IMR-90 (cell line): ENCODE measurements at regions not wholly inside any gene's neighbourhood (a gene's known extent, or its start where the extent isn't known, plus 50 kb on each side); places are given as distances from the start of the nearest gene placed in this dataset.

Source experiments
- ATAC-seq: fragments of 200-7000 bp; cut with Tn5 transposase; 2 replicates; pipeline ENCODE4 v1.9.1; 2020; ENCODE audit warnings: low read depth, mild to moderate bottlenecking, moderate library complexity
- BruUV-seq: library from RNA; stranded (reverse); fragments of 400-500 nt; replicated peaks from 2 replicates; lab custom pipeline; 2021; lab: Mats Ljungman, UMichigan
- CTCF ChIA-PET: fragments of 300-600 bp; formaldehyde crosslinking; extraction: SDS; loops from one replicate; lab custom pipeline; 2021; ENCODE audit warnings: antibody characterized with exemption; lab: Yijun Ruan, JAX
- POLR2A ChIA-PET: fragments of 300-600 bp; sonication (Branson Sonifier 250); formaldehyde crosslinking; loops from one replicate; lab custom pipeline; 2022; ENCODE audit warnings: antibody characterized with exemption; ENCODE audit not compliant: unreplicated experiment; lab: Charles Lee
- DNase-seq: peaks from one replicate; pipeline ENCODE4 v3.0.0; 2013
- H2AFZ ChIP-seq: replicated peaks from 2 replicates; pipeline ENCODE3; 2013; ENCODE audit warnings: low read length, mild to moderate bottlenecking; ENCODE audit not compliant: poor library complexity
- H2AK5ac ChIP-seq: 2 replicates; pipeline ENCODE4 v1.6.1; 2013; ENCODE audit warnings: low read depth, low read length, inconsistent platforms
- H2AK9ac ChIP-seq: replicated peaks from 2 replicates; pipeline ENCODE3; 2013; ENCODE audit warnings: mild to moderate bottlenecking, low read depth, low read length, moderate library complexity; ENCODE audit not compliant: poor library complexity
- H2BK120ac ChIP-seq: 2 replicates; pipeline ENCODE4 v1.6.1; 2013; ENCODE audit warnings: low read depth, low read length, inconsistent platforms
- H2BK15ac ChIP-seq: 3 replicates; pipeline ENCODE4 v1.6.1; 2013; ENCODE audit warnings: low read depth, low read length, inconsistent platforms
- H2BK20ac ChIP-seq: 2 replicates; pipeline ENCODE4 v1.6.1; 2013; ENCODE audit warnings: low read depth, mild to moderate bottlenecking, inconsistent platforms, low read length, moderate library complexity
- H2BK5ac ChIP-seq: 2 replicates; pipeline ENCODE4 v1.6.1; 2013; ENCODE audit warnings: mild to moderate bottlenecking, low read depth, low read length, inconsistent platforms; ENCODE audit not compliant: poor library complexity, severe bottlenecking
- H3K14ac ChIP-seq: replicated peaks from 2 replicates; pipeline ENCODE4 v1.6.1; 2013; ENCODE audit warnings: low read depth, low read length, inconsistent platforms
- H3K18ac ChIP-seq: 2 replicates; pipeline ENCODE4 v1.6.1; 2013; ENCODE audit warnings: low read depth, low read length, control low read depth
- H3K23ac ChIP-seq: 2 replicates; pipeline ENCODE4 v1.6.1; 2013; ENCODE audit warnings: low read depth, low read length, inconsistent platforms
- H3K27ac ChIP-seq: 2 replicates; pipeline ENCODE4 v1.5.1; 2013; ENCODE audit warnings: mild to moderate bottlenecking, control low read depth, low read length; ENCODE audit not compliant: insufficient read depth
- H3K27me3 ChIP-seq: 2 replicates; pipeline ENCODE4 v1.6.1; 2013; ENCODE audit warnings: low read length; ENCODE audit not compliant: control insufficient read depth, insufficient read depth
- H3K36me3 ChIP-seq: 2 replicates; pipeline ENCODE4 v1.6.1; 2013; ENCODE audit warnings: low read length, mixed read lengths; ENCODE audit not compliant: control insufficient read depth, insufficient read depth
- H3K4ac ChIP-seq: 2 replicates; pipeline ENCODE4 v1.6.1; 2013; ENCODE audit warnings: low read depth, low read length, inconsistent platforms
- H3K4me1 ChIP-seq: 2 replicates; pipeline ENCODE4 v1.6.1; 2013; ENCODE audit warnings: low read length, mixed read lengths; ENCODE audit not compliant: control insufficient read depth, insufficient read depth
- H3K4me2 ChIP-seq: 2 replicates; pipeline ENCODE4 v1.6.1; 2013; ENCODE audit warnings: low read depth, mild to moderate bottlenecking, control low read depth, low read length, moderate library complexity
- H3K4me3 ChIP-seq: 2 replicates; pipeline ENCODE4 v1.5.1; 2013; ENCODE audit warnings: low read depth, mild to moderate bottlenecking, control low read depth, low read length, moderate library complexity; ENCODE audit not compliant: insufficient read depth
- H3K56ac ChIP-seq: 2 replicates; pipeline ENCODE4 v1.6.1; 2013; ENCODE audit warnings: low read length, inconsistent platforms; ENCODE audit not compliant: insufficient read depth; ENCODE audit errors: extremely low read depth
- H3K79me1 ChIP-seq, 2 experiments: 2 replicates each; pipeline ENCODE4 v1.6.1; 2013; ENCODE audit warnings: low read length in 2 of 2, inconsistent platforms in 1 of 2, low read depth in 1 of 2
- H3K9ac ChIP-seq: 2 replicates; pipeline ENCODE4 v1.6.1; 2013; ENCODE audit warnings: low read depth, low read length, control low read depth
- H3K9me1 ChIP-seq: 2 replicates; pipeline ENCODE4 v1.6.1; 2013; ENCODE audit warnings: low read length, inconsistent platforms; ENCODE audit not compliant: insufficient read depth
- H3K9me3 ChIP-seq: 2 replicates; pipeline ENCODE4 v1.6.1; 2013; ENCODE audit warnings: low read length; ENCODE audit not compliant: control insufficient read depth, insufficient read depth
- H4K20me1 ChIP-seq: 2 replicates; pipeline ENCODE4 v1.6.1; 2013; ENCODE audit warnings: low read length, inconsistent platforms; ENCODE audit not compliant: insufficient read depth
- H4K5ac ChIP-seq: 2 replicates; pipeline ENCODE4 v1.6.1; 2013; ENCODE audit warnings: mild to moderate bottlenecking, low read depth, low read length, control low read depth
- H4K8ac ChIP-seq, 2 experiments: 2 replicates each; pipeline ENCODE4 v1.6.1; 2013; ENCODE audit warnings: low read depth in 2 of 2, low read length in 2 of 2, control low read depth in 1 of 2, inconsistent platforms in 1 of 2
- H4K91ac ChIP-seq: 2 replicates; pipeline ENCODE4 v1.6.1; 2013; ENCODE audit warnings: low read depth, low read length, inconsistent platforms; ENCODE audit not compliant: insufficient read depth
- BHLHE40 ChIP-seq: fragments of 150-350 bp; IDR thresholded peaks from 2 replicates; pipeline ENCODE4 v1.6.1; 2016; ENCODE audit warnings: mild to moderate bottlenecking, low read depth, low read length
- CEBPB ChIP-seq: IDR thresholded peaks from 2 replicates; pipeline ENCODE4 v1.6.1; 2012; ENCODE audit warnings: low read depth, low read length, improper control_type of control experiment
- CHD1 ChIP-seq: IDR thresholded peaks from 2 replicates; pipeline ENCODE4 v1.6.1; 2012; ENCODE audit warnings: low read depth, low read length, improper control_type of control experiment
- ELK1 ChIP-seq: fragments of 150-350 bp; IDR thresholded peaks from 2 replicates; pipeline ENCODE4 v1.6.1; 2016; ENCODE audit warnings: low read depth, mild to moderate bottlenecking, low read length, moderate library complexity, borderline replicate concordance
- FOS ChIP-seq: fragments of 150-350 bp; IDR thresholded peaks from 2 replicates; pipeline ENCODE4 v1.6.1; 2016; ENCODE audit warnings: low read depth, low read length
- MAFK ChIP-seq: IDR thresholded peaks from 2 replicates; pipeline ENCODE4 v1.6.1; 2012; ENCODE audit warnings: low read depth, low read length, improper control_type of control experiment
- MAZ ChIP-seq: IDR thresholded peaks from 2 replicates; pipeline ENCODE4 v1.6.1; 2012; ENCODE audit warnings: low read depth, mild to moderate bottlenecking, low read length, improper control_type of control experiment, moderate library complexity, borderline replicate concordance
- MXI1 ChIP-seq: IDR thresholded peaks from 2 replicates; pipeline ENCODE4 v1.6.1; 2012; ENCODE audit warnings: low read depth, mild to moderate bottlenecking, low read length, moderate library complexity, borderline replicate concordance
- NFE2L2 ChIP-seq: fragments of 150-350 bp; IDR thresholded peaks from 2 replicates; pipeline ENCODE4 v1.6.1; 2016; ENCODE audit warnings: low read depth, mild to moderate bottlenecking, low read length
- POLR2A ChIP-seq: IDR thresholded peaks from 2 replicates; pipeline ENCODE4 v1.6.1; 2012; ENCODE audit warnings: mild to moderate bottlenecking, low read depth, low read length
- RAD21 ChIP-seq: IDR thresholded peaks from 2 replicates; pipeline ENCODE4 v1.6.1; 2012; ENCODE audit warnings: low read length, improper control_type of control experiment
- RCOR1 ChIP-seq: IDR thresholded peaks from 2 replicates; pipeline ENCODE4 v1.6.1; 2012; ENCODE audit warnings: mild to moderate bottlenecking, low read length, improper control_type of control experiment; ENCODE audit not compliant: insufficient replicate concordance
- RFX5 ChIP-seq: IDR thresholded peaks from 2 replicates; pipeline ENCODE4 v1.8.0; 2012; ENCODE audit warnings: low read depth, mild to moderate bottlenecking, low read length, moderate library complexity
- SMC3 ChIP-seq: fragments of 150-350 bp; IDR thresholded peaks from 2 replicates; pipeline ENCODE4 v1.6.1; 2016; ENCODE audit warnings: low read depth, mild to moderate bottlenecking, antibody characterized with exemption, low read length, moderate library complexity
- dilution Hi-C: fragments of 300-500 bp; cut with HindIII; formaldehyde crosslinking; loops from one replicate; pipeline ENCODE4 v1.14.3; 2018; ENCODE audit warnings: low sequenced_read_pairs; ENCODE audit not compliant: unreplicated experiment
- in situ Hi-C: fragments of 300-500 bp; cut with MboI; formaldehyde crosslinking; loops from 3 replicates; pipeline ENCODE4 v1.14.3; 2019; ENCODE audit warnings: low sequenced_read_pairs, inconsistent platforms, mixed read lengths
- intact Hi-C: fragments of 100-400 bp; cut with micrococcal nuclease; formaldehyde crosslinking; loops from 2 replicates; pipeline ENCODE4 v1.10.0; 2022
- TF ChIP-seq, protein P1 (sequence below): conservative IDR thresholded peaks from 2 replicates; pipeline ENCODE4 v1.5.1; 2012; ENCODE audit warnings: mild to moderate bottlenecking, low read depth, low read length, improper control_type of control experiment
- TF ChIP-seq, protein P2 (sequence below): fragments of 150-350 bp; IDR thresholded peaks from 2 replicates; pipeline ENCODE4 v1.6.1; 2017; ENCODE audit warnings: mild to moderate bottlenecking, antibody characterized with exemption, low read length, low read depth

DNA sequence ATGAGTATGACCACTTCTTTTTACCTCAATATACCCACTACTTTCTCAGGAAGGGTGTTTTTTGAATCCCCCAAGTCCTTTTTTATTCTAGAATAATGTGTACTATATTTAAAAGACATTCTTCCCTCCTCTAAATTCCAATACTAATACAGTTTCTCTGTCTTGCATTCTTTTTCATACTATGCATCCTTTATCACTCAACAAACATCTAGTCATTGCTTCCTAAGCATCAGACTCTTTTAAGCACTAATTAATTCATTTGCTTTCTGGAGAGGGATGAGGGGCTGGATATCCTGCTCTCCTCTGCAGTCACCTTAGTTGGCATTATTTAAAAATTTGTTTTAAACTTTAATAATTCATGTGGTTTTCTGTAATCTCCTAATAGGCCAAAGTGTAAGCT lies 838.8 kb downstream of the KCNT2 start:
- H2AK5ac ChIP-seq: no peak overlapping the region
- no peak overlapping the region for H4K91ac ChIP-seq
- no peak for TF ChIP-seq RAD21
- TF ChIP-seq, protein P1, sequence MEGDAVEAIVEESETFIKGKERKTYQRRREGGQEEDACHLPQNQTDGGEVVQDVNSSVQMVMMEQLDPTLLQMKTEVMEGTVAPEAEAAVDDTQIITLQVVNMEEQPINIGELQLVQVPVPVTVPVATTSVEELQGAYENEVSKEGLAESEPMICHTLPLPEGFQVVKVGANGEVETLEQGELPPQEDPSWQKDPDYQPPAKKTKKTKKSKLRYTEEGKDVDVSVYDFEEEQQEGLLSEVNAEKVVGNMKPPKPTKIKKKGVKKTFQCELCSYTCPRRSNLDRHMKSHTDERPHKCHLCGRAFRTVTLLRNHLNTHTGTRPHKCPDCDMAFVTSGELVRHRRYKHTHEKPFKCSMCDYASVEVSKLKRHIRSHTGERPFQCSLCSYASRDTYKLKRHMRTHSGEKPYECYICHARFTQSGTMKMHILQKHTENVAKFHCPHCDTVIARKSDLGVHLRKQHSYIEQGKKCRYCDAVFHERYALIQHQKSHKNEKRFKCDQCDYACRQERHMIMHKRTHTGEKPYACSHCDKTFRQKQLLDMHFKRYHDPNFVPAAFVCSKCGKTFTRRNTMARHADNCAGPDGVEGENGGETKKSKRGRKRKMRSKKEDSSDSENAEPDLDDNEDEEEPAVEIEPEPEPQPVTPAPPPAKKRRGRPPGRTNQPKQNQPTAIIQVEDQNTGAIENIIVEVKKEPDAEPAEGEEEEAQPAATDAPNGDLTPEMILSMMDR: no peak
- no peak for TF ChIP-seq CHD1
- no peak for TF ChIP-seq RFX5
- TF ChIP-seq RCOR1: no peak
- no peak for TF ChIP-seq MAZ
- TF ChIP-seq, protein P2, sequence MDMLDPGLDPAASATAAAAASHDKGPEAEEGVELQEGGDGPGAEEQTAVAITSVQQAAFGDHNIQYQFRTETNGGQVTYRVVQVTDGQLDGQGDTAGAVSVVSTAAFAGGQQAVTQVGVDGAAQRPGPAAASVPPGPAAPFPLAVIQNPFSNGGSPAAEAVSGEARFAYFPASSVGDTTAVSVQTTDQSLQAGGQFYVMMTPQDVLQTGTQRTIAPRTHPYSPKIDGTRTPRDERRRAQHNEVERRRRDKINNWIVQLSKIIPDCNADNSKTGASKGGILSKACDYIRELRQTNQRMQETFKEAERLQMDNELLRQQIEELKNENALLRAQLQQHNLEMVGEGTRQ: no peak
- no peak for TF ChIP-seq POLR2A
- no peak for TF ChIP-seq FOS
- no peak for TF ChIP-seq BHLHE40
- TF ChIP-seq CEBPB: no peak
- no peak for TF ChIP-seq MAFK
- TF ChIP-seq ELK1: no peak
- no peak for TF ChIP-seq MXI1
- no peak for TF ChIP-seq NFE2L2
- TF ChIP-seq SMC3: no peak
- POLR2A ChIA-PET: no interaction called here
- no peak overlapping the region; the same call in 1 of the 2 replicates for H3K4me2 ChIP-seq
- in situ Hi-C loops: no loop called here
- no peak overlapping the region for H3K23ac ChIP-seq
- dilution Hi-C loops: no loop called here
- intact Hi-C loops: no loop called here
- no TSS peak for BruUV-seq
- H3K14ac ChIP-seq: no peak overlapping the region
- H3K9ac ChIP-seq: no peak overlapping the region
- no peaks in the 10 kb centered on the region for H3K36me3 ChIP-seq
- H2BK5ac ChIP-seq: no peak overlapping the region
- no peaks in the 10 kb centered on the region for H3K9me3 ChIP-seq
- no peak overlapping the region for H3K4ac ChIP-seq
- no peak overlapping the region for H2BK120ac ChIP-seq
- no peaks in the 10 kb centered on the region for H3K27me3 ChIP-seq
- H4K5ac ChIP-seq: no peak overlapping the region
- no peak overlapping the region for H3K18ac ChIP-seq
- H4K20me1 ChIP-seq: no peaks in the 10 kb centered on the region
- no peak overlapping the region for H2AK9ac ChIP-seq
- peak; percentile 17; the same call in 1 of the 2 replicates for ATAC-seq
- H2AFZ ChIP-seq: no peak overlapping the region
- H3K56ac ChIP-seq: no peak overlapping the region
- CTCF ChIA-PET: no interaction called here
- no peak overlapping the region for H3K27ac ChIP-seq
- no peak overlapping the region for H2BK15ac ChIP-seq
- no peak overlapping the region for H4K8ac ChIP-seq
- DNase-seq: peak; percentile 8
- H3K79me1 ChIP-seq: no peaks in the 10 kb centered on the region
- H3K9me1 ChIP-seq: no peaks in the 10 kb centered on the region
- peaks cover 2% of the 10 kb centered on the region for H3K4me1 ChIP-seq
- no peak overlapping the region for H3K4me3 ChIP-seq
- H2BK20ac ChIP-seq: no peak overlapping the region
